NCI-H2227 treated with DMSO at 0.1 percent for 48 hours (cell line): ENCODE measurements at regions not wholly inside any gene's neighbourhood (a gene's known extent, or its start where the extent isn't known, plus 50 kb on each side); places are given as distances from the start of the nearest gene placed in this dataset.

Source experiments
- DNase-seq: peaks from one replicate; lab custom pipeline; 2025; lab: John Stamatoyannopoulos, UW

DNA sequence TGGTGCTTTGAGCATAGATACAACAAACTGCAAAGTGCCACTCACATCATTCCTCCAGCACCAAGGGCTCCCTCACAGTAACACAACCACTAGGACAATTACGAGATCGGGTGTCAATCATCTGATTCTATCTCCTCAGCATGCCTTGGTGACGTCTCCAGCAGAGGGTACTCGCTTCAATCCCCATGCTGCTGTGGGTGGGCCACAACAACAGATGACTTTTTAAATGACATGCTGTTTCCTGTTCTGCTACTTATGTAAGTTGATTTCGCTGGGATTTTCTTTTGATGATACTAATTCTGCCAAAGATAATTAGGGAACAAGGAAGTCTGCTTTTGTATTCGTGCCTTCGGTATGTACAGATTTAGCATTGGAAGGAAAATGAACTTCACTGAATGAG lies 1113.0 kb downstream of the BCL11A start:
- no peak for DNase-seq

DNA sequence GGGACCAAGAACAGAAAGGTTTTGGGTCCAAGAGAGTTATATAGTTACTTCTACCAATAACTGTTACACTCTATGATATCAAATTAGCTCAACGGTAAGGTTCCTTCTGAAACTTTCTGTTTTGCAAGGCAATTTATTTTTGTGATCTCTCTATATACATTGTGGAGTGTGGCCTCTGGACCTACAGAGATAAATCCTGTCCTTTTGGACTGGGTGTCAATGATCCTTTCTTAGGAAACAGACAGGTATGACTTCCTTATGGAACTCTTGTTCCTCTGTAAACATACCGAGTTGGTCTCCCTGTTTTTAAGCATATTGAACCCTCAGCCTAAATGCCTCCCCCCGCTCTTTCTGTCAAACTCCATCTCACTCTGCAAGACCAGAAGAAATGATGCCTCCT lies 1117.8 kb downstream of the BCL11A start:
- DNase-seq: no peak

DNA sequence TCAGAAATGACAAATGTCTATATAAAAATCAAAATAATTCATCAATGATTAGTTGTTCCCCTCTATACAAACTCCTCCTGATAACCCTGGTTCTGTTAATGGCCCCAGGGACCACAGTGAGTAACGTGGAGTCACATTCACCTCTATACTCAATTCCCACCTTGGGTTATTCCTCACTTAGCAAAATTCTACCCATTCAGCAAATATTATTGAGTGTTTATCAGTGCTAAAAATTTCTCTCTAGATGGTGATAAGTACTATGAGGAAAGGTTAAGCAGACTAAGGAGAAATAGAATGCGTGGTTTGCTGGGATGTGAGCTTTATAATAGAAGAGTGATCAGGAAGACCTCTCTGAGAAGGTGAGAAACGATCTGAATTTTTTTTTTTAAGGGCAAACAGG lies 1124.5 kb downstream of the BCL11A start:
- DNase-seq: no peak

DNA sequence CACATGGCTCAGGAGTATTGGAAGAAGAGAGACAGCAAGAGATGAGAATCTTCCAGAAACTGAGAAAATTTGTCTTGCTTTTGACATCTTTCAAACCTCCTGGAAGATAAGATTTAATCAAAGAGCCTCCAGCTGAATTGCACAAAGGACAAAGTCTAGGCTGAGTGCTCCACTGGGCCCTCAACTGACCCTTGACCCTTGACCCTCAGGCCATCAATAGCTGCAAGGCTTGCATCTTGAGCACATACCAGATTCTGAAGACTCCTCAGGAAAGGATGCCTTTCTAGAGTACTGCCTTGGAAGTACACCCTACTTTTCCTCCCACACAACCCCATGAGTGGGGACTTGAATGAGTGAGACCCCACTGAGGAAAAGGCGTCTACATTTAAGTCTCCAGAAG lies 1125.5 kb downstream of the BCL11A start:
- no peak for DNase-seq

DNA sequence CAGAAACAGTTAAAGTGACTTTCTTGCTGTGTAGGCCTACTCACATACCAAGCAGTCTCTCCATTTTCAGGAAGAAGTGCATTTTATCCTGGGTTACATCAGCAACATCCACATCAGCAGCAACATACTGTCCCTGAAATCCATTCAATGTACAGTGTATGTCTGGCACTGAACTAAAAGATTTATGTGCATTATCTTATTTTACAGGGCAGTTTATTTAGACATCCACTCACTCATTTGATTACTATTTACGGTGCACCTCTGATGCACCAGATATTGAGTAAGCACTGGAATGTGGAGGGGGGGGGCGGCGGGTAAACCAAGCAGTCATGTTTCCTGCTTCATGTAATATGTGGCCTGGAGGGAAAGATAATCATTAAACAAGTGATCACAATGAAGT lies 1128.2 kb downstream of the BCL11A start:
- DNase-seq: no peak

- no peak for DNase-seq
These were observed 1139.5 kb downstream of the BCL11A start for GRCh38 chr2:59413751-59414570.

GRCh38 chr2:59399126-59399525 lies 1154.3 kb downstream of the BCL11A start:
- no peak for DNase-seq

DNA sequence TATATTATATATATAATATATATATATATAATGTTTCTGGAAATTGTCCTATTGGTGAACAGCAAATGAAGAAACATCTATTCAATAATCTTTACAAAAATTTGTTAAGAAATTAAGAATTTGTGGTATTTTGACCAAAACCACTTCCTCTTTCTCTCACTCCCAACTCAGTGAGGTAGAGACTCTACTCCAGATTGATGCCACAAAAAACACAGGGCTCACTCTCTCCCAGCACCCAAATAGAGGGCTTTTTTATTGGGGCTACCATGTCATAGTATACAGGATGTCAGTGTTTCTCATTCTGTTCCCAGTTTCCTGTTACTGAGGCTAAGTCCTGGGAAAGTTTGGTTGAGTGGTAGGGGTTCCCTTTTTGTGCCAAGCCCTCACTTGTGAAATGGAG lies 1155.4 kb downstream of the BCL11A start:
- no peak for DNase-seq

DNA sequence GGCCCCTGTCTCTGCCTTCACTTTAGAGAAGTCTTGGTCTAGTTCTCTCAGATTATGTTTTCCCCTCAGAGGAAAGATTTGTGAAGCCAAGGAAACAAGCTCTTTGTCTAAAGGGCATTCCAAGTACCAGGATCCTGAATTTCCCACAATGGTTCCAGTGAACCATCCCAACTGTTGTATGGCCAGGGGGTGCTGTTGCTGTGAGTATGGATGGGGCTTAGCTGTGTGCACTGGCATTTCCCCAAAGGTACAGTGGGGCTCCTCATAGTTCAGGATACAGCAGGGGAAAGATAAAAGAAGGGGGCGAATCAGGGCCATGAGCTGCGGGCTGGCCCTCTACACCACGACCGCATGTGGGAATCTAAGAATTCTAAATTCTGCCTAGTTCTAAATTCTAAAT lies 1154.0 kb upstream of the FANCL start:
- DNase-seq: no peak

DNA sequence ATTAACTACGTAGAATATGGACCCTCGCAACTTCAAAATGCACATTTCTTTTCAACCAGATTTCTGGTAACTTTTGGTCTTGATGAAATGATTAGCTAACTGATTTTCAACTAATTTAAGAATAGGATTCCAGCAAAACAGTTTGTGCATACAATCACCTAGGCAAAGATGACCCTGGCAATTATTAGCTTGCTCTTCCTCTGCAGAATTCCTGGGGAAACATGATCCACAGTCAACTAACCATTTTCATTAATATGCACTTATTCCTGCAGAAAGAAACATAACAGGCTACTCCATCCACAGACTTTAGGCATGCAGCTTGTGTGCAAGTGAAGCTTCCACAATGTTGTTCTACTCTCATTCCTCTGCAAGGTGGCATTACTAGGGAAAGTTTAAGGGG lies 1150.8 kb upstream of the FANCL start:
- no peak for DNase-seq

DNA sequence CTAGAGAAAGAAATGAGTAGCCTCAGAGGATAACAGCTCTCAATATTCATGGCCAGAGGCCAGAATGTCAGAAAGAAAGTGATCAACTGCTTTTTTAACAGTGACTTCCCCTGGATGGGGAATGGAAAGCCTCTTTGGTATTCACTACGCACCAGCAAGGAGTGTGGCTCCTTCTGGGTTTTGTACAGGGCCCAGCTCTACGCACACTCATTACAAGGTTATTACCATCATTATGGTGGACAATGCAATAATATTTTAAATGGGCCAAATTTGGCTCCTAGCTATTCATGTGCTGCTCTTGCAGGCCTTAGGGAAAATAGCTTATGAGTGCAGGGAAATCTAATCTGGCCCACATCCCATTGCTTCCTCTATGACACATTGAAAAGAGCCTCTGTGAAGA lies 1149.5 kb upstream of the FANCL start:
- DNase-seq: no peak

- peak; percentile 14 for DNase-seq
These were observed 1148.1 kb upstream of the FANCL start for GRCh38 chr2:59389240-59389639.

GRCh38 chr2:59385971-59386370 lies 1144.8 kb upstream of the FANCL start:
- DNase-seq: no peak

DNA sequence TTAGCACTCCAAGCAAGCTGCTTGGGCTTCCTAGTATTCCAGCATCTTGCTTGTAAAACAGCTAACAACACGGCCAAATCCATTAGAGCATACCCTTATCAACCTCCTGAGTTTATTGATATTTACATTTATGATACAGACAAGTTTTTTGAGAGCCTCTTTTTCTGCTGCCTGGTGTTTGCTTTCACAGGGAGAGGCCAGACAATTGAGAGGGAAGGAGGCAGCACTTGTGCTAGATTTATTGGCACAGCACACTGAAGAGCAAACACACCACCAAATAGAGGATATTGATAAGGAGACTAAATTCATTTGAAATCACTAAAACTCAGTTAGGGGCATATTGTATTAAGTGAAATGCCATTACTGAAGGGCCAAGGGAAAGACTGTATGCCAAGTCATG lies 1142.3 kb upstream of the FANCL start:
- no peak for DNase-seq

- DNase-seq: no peak
These were observed 1137.0 kb upstream of the FANCL start for GRCh38 chr2:59378127-59378526.

GRCh38 chr2:59366288-59366687 lies 1125.2 kb upstream of the FANCL start:
- no peak for DNase-seq

- no peak for DNase-seq
These were observed 1113.4 kb upstream of the FANCL start for GRCh38 chr2:59354498-59354897.

DNA sequence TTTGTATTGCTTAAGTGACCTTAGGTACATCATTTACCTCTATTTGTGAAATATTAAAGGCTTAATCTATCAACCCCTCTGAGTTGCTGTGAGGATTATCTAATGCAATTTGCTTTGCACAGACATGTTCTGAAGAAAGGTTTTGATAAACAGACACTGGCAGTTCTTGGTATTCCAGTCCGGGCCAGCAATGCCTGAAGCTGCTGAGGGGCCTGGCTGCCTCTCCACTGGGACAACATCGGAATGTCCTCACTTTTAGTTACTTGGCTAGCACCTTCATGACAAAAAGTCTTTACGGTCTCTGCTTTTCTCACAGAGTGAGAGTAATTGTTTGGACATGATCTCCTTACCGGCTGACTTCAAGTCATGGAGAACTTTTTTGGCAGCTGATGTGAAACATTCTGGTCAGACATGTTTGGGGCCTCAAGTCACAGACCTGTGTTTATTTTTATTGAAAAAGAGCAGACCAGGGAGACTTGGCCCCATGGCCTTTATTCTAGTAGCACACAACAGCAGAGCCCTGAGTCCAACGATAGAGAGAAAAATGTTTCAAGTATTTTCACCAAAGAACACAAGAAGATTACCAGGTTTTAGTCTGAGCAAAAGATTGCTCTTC lies 1112.3 kb upstream of the FANCL start:
- DNase-seq: no peak

DNA sequence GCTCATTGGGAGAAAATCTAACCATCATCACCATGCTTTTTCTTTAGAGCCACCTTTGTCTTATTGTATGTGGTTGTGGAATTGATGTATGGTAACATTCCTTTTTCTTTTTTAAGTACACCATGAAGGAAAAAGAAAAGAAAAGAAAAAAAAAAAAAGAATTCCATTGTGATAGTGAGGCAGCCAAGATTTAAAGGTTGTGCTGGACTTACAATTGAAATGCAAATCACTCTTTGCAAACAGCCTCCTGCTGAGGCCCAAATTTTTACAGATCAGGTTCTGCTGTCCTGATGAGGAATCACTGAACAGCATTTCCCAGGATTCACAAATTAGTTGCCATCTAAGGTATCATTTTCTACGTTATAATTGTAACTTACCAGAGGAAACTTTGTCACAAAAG lies 1101.0 kb upstream of the FANCL start:
- no peak for DNase-seq

- no peak for DNase-seq
These were observed 1098.7 kb upstream of the FANCL start for GRCh38 chr2:59339837-59340207.

DNA sequence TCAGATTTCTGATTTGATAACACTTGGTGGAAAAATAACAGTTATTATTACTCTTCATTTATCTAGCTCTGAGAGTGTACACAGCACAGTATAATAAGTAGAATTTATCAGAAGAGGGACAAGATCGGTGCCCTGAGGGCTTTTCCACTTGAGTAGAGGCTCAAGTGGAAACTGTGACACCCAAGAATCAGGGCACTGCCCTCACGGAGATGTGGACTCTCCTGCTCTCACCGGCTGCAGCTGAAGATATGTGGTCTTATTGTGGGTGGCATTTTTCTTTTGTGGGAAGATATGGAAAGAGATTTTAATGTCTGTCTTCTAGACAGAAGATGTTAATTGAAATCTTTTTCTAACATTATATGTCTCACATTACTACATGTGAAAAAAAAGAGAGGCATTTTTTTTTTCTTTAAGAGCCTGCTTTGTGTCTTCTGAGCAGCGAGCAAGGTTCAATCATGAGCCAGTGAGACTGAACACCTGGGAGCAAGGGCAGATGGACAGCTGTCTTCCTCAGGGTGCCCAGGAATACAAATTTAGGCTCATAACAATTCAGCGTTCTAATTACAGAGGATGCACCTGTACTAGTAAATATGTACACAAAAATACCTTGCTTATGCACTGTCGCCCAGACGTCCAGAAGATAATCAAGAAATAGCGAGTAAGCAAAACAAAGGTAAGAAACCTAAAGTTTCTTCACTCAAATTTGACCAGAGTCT lies 1098.2 kb upstream of the FANCL start:
- peak; percentile 71 for DNase-seq

DNA sequence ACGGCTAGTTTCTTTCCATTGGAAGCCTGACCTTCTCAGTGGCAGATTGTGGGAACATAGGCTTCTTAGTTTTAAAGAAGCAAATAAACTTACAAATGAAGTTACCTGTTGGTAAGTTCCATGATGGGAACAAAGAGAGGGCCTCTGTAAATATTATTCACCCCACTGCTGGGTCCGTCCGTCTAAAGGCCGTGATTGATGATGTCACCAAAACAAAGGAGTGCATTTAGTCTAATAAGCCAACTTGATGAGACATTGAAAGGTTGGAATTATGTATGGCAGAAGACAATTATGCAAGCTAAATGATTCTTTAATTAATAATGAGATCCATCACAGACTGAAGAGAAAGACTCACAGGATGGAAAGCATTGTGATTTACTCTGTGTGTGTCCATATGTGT lies 1091.9 kb upstream of the FANCL start:
- DNase-seq: no peak
